Retinal pigment epithelial cell (primary cell): ENCODE measurements at regions not wholly inside any gene's neighbourhood (a gene's known extent, or its start where the extent isn't known, plus 50 kb on each side); places are given as distances from the start of the nearest gene placed in this dataset.

ENCODE experiments used
- DNase-seq: peaks from one replicate; pipeline ENCODE4 v3.0.0-alpha.2; 2010; ENCODE audit warnings: low read depth
- H3K4me3 ChIP-seq: 2 replicates; pipeline ENCODE4 v1.5.1; 2011; ENCODE audit warnings: mild to moderate bottlenecking, low read length, control low read depth, moderate library complexity
- TF ChIP-seq, protein P1 (sequence below): conservative IDR thresholded peaks from 2 replicates; pipeline ENCODE4 v1.5.1; 2011; ENCODE audit warnings: low read depth, low read length, control low read depth, inconsistent platforms

DNA sequence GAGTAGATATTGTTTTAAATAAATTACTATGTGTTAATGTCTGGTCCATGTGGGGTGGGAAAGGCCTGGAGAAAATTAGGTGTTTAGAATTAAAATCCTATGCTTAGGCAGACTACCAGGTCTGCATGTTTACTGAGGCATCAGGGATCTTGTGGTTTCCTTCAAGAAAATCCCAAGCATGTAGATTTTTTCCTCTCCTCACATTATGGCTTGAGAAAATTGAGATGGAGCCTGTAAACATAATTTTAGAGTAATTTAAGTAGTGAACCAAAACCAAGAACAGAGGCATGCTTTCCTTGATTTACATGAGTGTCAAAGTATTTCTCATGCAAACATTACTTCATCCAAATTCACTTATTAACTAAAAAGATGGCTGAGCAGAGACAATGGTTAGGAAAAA, 823.7 kb downstream of the AACS start:
- TF ChIP-seq, protein P1, sequence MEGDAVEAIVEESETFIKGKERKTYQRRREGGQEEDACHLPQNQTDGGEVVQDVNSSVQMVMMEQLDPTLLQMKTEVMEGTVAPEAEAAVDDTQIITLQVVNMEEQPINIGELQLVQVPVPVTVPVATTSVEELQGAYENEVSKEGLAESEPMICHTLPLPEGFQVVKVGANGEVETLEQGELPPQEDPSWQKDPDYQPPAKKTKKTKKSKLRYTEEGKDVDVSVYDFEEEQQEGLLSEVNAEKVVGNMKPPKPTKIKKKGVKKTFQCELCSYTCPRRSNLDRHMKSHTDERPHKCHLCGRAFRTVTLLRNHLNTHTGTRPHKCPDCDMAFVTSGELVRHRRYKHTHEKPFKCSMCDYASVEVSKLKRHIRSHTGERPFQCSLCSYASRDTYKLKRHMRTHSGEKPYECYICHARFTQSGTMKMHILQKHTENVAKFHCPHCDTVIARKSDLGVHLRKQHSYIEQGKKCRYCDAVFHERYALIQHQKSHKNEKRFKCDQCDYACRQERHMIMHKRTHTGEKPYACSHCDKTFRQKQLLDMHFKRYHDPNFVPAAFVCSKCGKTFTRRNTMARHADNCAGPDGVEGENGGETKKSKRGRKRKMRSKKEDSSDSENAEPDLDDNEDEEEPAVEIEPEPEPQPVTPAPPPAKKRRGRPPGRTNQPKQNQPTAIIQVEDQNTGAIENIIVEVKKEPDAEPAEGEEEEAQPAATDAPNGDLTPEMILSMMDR = no peak
- H3K4me3 ChIP-seq = no peak overlapping the region
- DNase-seq = no peak

DNA sequence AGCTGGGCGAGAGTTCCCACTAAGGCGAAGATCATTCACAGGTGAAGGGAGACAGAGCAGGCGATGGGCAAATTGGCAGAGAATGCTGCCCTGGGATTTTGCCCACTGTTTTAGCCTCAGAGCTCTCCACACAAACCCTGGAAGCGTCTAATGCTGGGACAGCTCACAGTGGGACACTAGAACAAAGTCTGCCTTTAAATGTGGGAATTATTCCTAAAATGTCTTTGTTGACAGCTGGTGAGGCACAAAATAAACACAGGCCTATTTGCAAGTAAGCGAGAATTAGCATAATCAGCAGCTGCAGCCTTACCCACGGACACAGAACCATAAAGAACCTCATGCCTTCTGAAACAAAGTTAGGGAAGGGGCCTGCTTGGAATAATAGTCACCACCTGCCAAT, 824.5 kb downstream of the AACS start:
- H3K4me3 ChIP-seq = no peak overlapping the region
- TF ChIP-seq, protein P1 = no peak

DNA sequence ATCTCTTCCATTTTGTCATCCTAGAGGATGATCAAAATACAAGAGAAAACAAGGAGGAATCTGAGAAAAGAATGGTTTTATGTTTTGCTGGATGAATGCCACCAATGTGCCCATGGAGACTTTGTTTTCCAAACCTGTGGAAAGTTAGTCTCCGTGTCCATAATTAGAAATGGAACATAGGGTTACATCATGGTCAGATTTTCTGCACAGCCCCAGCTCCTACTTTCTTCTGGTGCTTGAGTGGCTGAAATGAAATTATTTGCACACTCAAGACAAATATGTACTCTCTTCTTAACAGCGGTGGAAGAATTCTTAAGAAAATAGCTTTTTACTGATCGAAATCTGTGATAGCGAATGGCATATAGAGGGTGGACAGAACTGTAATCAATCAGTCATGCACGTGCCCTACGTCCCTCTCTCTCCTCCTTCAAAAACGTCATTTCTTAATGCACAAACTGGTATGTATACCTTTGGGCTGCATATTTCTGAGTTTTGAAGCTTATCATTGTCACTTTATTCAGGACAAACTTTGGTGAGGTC, 825.2 kb downstream of the AACS start:
- TF ChIP-seq, protein P1 = no peak
- H3K4me3 ChIP-seq = no peak overlapping the region
- no peak for DNase-seq

More for the DNA sequence above, 824.5 kb downstream of the AACS start:
- no peak for DNase-seq

DNA sequence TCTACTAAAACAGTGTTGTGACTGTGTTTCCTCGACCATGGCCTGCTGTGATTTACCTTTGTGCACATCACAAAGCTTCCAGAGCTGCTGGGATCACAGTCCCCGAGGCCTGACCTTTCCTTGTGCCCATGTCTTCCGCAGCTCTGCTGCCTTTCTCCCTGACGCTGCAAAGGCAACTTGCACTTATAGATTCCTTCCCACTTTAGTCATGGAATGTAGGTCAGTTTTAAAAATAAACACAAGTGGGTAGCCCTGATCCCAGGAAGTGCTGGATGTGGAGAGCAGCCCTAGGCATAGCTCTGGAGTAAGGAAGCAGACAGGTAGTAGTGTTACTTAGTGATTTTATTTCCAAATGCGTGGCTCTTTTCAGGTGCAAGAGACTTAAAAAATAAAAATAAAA, 825.7 kb downstream of the AACS start:
- H3K4me3 ChIP-seq = no peak overlapping the region
- TF ChIP-seq, protein P1 = no peak
- DNase-seq = no peak

DNA sequence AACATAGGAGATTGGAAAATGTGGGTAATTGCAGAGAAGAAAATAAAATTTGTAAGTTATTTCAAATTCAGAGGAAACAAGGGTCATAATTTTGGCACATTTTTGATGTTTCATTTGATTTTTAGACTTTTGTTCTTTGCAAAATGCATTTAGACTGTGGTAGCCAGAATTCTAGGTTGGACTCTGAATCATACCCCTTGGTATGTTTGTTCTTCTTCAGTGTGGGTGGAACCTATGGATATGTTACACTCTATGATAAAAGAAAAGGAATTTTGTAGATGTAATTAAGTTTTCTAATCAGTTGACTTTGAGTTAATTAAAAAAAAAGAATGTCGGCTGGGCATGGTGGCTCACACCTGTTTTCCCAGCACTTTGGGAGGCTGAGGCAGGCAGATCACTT, 827.0 kb downstream of the AACS start:
- H3K4me3 ChIP-seq = no peak overlapping the region
- DNase-seq = no peak
- TF ChIP-seq, protein P1 = no peak

DNA sequence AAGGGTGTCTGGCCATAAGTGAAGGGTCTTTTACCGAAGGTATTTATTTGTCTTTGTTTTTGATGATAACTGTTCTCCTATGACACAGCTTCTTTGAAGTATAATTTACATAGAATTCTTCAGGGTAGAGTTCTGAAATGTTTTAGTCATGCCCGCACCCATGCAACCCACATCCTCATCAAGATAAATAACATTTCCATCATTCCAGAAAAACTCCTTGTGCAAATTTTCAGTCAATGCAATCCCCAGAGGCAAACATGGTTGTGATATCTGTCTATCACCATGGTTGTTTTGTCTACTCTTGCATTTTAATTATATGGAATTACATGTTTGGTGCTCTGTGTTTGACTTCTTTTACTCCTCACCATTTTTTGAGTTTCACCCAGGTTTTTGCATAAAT, 837.8 kb downstream of the AACS start:
- no peak for DNase-seq
- H3K4me3 ChIP-seq = no peak overlapping the region
- TF ChIP-seq, protein P1 = no peak

DNA sequence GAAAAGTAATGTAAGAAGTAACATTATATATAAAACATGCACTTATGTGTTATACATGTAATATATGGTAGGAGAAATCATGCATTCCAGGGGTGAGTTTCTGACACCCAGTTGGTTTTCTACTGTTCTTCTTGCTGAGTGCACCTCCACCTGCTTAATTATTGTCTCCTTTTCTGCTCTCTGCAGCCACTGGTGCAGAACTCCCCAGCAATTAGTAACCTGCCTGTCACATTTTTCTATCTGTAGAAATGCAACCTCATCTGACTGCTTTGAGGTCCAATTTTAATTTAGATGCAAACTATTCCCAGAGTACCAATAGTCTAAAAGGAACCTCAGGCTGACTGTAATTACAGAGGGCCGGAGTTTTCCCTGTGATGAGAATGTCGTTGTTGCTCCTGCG, 842.1 kb downstream of the AACS start:
- no peak for DNase-seq
- TF ChIP-seq, protein P1 = no peak
- H3K4me3 ChIP-seq = no peak overlapping the region
